RPMI8226 (cell line): ENCODE measurements at regions not wholly inside any gene's neighbourhood (a gene's known extent, or its start where the extent isn't known, plus 50 kb on each side); places are given as distances from the start of the nearest gene placed in this dataset.

Source experiments
- DNase-seq: peaks from one replicate; pipeline ENCODE4 v3.0.0-alpha.2; 2015

- no peak for DNase-seq
Measured at GRCh38 chrX:109312757-109313156, 169.1 kb downstream of the GUCY2F start.

GRCh38 chrX:109310031-109310430 is 171.9 kb downstream of the GUCY2F start:
- no peak for DNase-seq

GRCh38 chrX:109301177-109301576 is 180.7 kb downstream of the GUCY2F start:
- DNase-seq = no peak

GRCh38 chrX:109300415-109300814 is 181.5 kb downstream of the GUCY2F start:
- DNase-seq = no peak

GRCh38 chrX:109299091-109299490 is 182.8 kb downstream of the GUCY2F start:
- no peak for DNase-seq

- no peak for DNase-seq
Measured at GRCh38 chrX:109294097-109294814, 187.6 kb downstream of the GUCY2F start.

- no peak for DNase-seq
Measured at GRCh38 chrX:109283870-109284269, 198.0 kb downstream of the GUCY2F start.

- DNase-seq = peak; percentile 3
Measured at GRCh38 chrX:109281483-109282275, 200.2 kb downstream of the GUCY2F start.

- no peak for DNase-seq
Measured at GRCh38 chrX:109274806-109275205, 207.1 kb downstream of the GUCY2F start.

- DNase-seq = peak; percentile 94
Measured at GRCh38 chrX:109270580-109271484, 211.1 kb downstream of the GUCY2F start.

GRCh38 chrX:109268340-109268739 is 213.5 kb downstream of the GUCY2F start:
- no peak for DNase-seq

- DNase-seq = no peak
Measured at GRCh38 chrX:109266034-109266433, 215.9 kb downstream of the GUCY2F start.

GRCh38 chrX:109264878-109265277 is 217.0 kb downstream of the GUCY2F start:
- DNase-seq = peak; percentile 27

- no peak for DNase-seq
Measured at GRCh38 chrX:109261279-109261678, 220.6 kb downstream of the GUCY2F start.

GRCh38 chrX:109252789-109253188 is 229.1 kb downstream of the GUCY2F start:
- DNase-seq = no peak

- DNase-seq = no peak
Measured at GRCh38 chrX:109218761-109219160, 263.1 kb downstream of the GUCY2F start.

GRCh38 chrX:109199726-109200125 is 282.2 kb downstream of the GUCY2F start:
- DNase-seq = no peak

GRCh38 chrX:109190542-109190941 is 291.3 kb downstream of the GUCY2F start:
- no peak for DNase-seq

- no peak for DNase-seq
Measured at GRCh38 chrX:109187473-109188168, 294.3 kb downstream of the GUCY2F start.

- DNase-seq = no peak
Measured at GRCh38 chrX:109186939-109187338, 294.9 kb downstream of the GUCY2F start.

- DNase-seq = no peak
Measured at GRCh38 chrX:109184506-109185139, 297.3 kb downstream of the GUCY2F start.

GRCh38 chrX:109172091-109172602 is 309.7 kb downstream of the GUCY2F start:
- no peak for DNase-seq
